RWPE1 (cell line): ENCODE measurements at regions not wholly inside any gene's neighbourhood (a gene's known extent, or its start where the extent isn't known, plus 50 kb on each side); places are given as distances from the start of the nearest gene placed in this dataset.

ENCODE experiments used
- CTCF ChIA-PET: fragments of 350-600 bp; sonication (Branson Sonifier 250); formaldehyde crosslinking; extraction: SDS; loops from one replicate; lab custom pipeline; 2021; lab: Yijun Ruan, JAX
- POLR2A ChIA-PET: fragments of 400-600 bp; formaldehyde crosslinking; extraction: SDS; loops from one replicate; lab custom pipeline; 2020; ENCODE audit warnings: antibody characterized with exemption; ENCODE audit not compliant: low non-redundant PET; lab: Yijun Ruan, JAX
- DNase-seq: peaks from one replicate; pipeline ENCODE4 v3.0.0; 2012; ENCODE audit warnings: low spot score
- H3K27ac ChIP-seq: fragments of 450-650 bp; 2 replicates; pipeline ENCODE4 v1.5.1; 2017
- TF ChIP-seq, protein P1 (sequence below): fragments of 450-650 bp; conservative IDR thresholded peaks from 2 replicates; pipeline ENCODE4 v1.5.1; 2017; ENCODE audit warnings: low read depth, mild to moderate bottlenecking

GRCh38 chr9:16191191-16191590 is 638.3 kb downstream of the CCDC171 start:
- H3K27ac ChIP-seq = no peak overlapping the region
- DNase-seq = no peak
- POLR2A ChIA-PET = no interaction called here
- TF ChIP-seq, protein P1, sequence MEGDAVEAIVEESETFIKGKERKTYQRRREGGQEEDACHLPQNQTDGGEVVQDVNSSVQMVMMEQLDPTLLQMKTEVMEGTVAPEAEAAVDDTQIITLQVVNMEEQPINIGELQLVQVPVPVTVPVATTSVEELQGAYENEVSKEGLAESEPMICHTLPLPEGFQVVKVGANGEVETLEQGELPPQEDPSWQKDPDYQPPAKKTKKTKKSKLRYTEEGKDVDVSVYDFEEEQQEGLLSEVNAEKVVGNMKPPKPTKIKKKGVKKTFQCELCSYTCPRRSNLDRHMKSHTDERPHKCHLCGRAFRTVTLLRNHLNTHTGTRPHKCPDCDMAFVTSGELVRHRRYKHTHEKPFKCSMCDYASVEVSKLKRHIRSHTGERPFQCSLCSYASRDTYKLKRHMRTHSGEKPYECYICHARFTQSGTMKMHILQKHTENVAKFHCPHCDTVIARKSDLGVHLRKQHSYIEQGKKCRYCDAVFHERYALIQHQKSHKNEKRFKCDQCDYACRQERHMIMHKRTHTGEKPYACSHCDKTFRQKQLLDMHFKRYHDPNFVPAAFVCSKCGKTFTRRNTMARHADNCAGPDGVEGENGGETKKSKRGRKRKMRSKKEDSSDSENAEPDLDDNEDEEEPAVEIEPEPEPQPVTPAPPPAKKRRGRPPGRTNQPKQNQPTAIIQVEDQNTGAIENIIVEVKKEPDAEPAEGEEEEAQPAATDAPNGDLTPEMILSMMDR = no peak
- CTCF ChIA-PET = interaction anchor here (0.7 to 0.9 kb wide), 2 partner anchors 527 to 683 kb away, joined by 3 read pairs; no protein-coding TSS in a partner anchor

DNA sequence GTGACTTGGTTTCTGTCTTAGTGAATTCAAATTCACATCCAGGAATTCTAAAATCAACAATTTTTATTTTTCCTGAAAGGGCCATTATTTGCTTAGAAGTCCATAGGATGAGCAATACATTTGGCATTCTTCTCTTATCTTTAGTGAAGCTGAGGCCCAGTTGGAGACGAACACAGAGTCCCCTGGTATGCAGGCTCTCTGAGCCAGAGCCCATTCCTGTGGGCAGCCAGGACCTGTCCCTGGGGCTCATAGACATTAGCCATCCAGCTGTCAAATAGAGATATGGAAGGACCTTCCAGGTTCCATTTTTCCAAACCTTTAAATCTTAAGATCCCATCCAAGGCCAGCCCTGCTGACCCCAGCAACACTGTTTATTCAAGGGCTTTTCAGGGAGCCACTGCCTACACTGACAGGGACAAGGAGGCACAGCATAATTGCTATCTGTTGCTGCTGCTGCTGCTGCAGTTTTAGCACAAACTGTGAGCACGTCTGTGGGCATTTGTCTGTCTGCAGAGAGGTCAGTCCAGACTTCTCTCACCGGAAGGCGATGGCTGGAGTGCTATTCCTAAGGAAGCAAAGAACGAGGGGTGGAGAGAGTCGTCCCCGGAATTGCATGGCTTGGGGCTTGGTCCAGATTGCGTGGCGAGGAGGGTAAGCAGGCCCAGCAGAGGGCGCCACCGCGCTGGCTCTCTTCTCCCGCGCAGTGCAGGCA is 639.0 kb downstream of the CCDC171 start:
- peak; percentile 66 for DNase-seq
- CTCF ChIA-PET = interaction anchor here (0.9 kb wide), 1 partner anchor 526 kb away, joined by 3 read pairs; no protein-coding TSS in a partner anchor
- TF ChIP-seq, protein P1 = peak; percentile 84
- POLR2A ChIA-PET = no interaction called here
- H3K27ac ChIP-seq = no peak overlapping the region

- ChIA-PET POLR2A (no interaction called here), CTCF (interaction anchor here (0.6 kb wide), 1 partner anchor 34 kb away, joined by 3 read pairs; no protein-coding TSS in a partner anchor)
- no peak overlapping the region for H3K27ac ChIP-seq
- TF ChIP-seq, protein P1 = no peak; the same call in 1 of the 2 replicates
- no peak for DNase-seq
These were observed 639.7 kb downstream of the CCDC171 start for GRCh38 chr9:16192403-16193017.

DNA sequence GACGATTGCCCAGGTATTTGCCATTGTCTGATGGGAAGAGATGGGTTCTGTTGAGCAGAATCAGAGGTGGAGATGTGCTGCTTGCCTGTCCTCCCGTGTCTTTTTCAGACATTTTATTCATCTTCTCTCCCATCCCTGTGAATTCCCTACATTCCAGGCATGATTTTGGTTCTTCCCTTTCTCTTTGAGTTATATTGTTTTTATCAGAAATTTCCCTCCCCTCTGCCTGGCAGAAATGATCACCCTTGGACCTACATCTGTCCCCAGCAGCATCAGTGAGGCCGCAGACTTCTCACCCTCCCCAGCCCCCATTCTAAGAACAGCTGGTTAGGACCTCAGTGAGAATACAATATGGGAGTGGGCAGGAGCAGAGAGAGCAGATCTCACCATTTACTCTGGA is 640.2 kb downstream of the CCDC171 start:
- CTCF ChIA-PET = interaction anchor here (0.6 kb wide), 1 partner anchor 34 kb away, joined by 3 read pairs; no protein-coding TSS in a partner anchor

GRCh38 chr9:16196206-16196605 is 643.4 kb downstream of the CCDC171 start:
- no peak overlapping the region for H3K27ac ChIP-seq
- no peak for DNase-seq
- TF ChIP-seq, protein P1 = no peak
- ChIA-PET CTCF (interaction anchor here (0.6 kb wide), 1 partner anchor 475 kb away, joined by 3 read pairs; no protein-coding TSS in a partner anchor), POLR2A (no interaction called here)

More for the DNA sequence above, 640.2 kb downstream of the CCDC171 start:
- H3K27ac ChIP-seq = no peak overlapping the region
- DNase-seq = no peak
- TF ChIP-seq, protein P1 = no peak
- POLR2A ChIA-PET = no interaction called here

GRCh38 chr9:16197578-16198370 is 644.9 kb downstream of the CCDC171 start:
- POLR2A ChIA-PET = no interaction called here
- CTCF ChIA-PET = no interaction called here
- TF ChIP-seq, protein P1 = no peak
- no peak overlapping the region for H3K27ac ChIP-seq
- no peak for DNase-seq
